IPS-18a (cell line): ENCODE measurements at regions not wholly inside any gene's neighbourhood (a gene's known extent, or its start where the extent isn't known, plus 50 kb on each side); places are given as distances from the start of the nearest gene placed in this dataset.

Experiments
- H3K27ac ChIP-seq: one replicate; pipeline ENCODE4 v1.5.1; 2013; ENCODE audit warnings: low read length
- H3K27me3 ChIP-seq: one replicate; pipeline ENCODE4 v1.6.1; 2013; ENCODE audit warnings: mild to moderate bottlenecking, low read length; ENCODE audit not compliant: control insufficient read depth, insufficient read depth
- H3K36me3 ChIP-seq: one replicate; pipeline ENCODE4 v1.6.1; 2013; ENCODE audit warnings: low read depth, low read length; ENCODE audit not compliant: control insufficient read depth
- H3K4me1 ChIP-seq: one replicate; pipeline ENCODE4 v1.6.1; 2013; ENCODE audit warnings: low read depth, low read length; ENCODE audit not compliant: control insufficient read depth
- H3K4me3 ChIP-seq: one replicate; pipeline ENCODE4 v1.5.1; 2013; ENCODE audit warnings: low read length
- H3K9ac ChIP-seq: one replicate; pipeline ENCODE4 v1.6.1; 2013; ENCODE audit warnings: mild to moderate bottlenecking, low read length, moderate library complexity
- H3K9me3 ChIP-seq: one replicate; pipeline ENCODE4 v1.6.1; 2013; ENCODE audit warnings: low read depth, low read length; ENCODE audit not compliant: control insufficient read depth

GRCh38 chr2:4684921-4685320, 981.5 kb downstream of the DCDC2C start:
- no peaks in the 10 kb centered on the region for H3K36me3 ChIP-seq
- H3K4me1 ChIP-seq = no peaks in the 10 kb centered on the region
- no peaks in the 10 kb centered on the region for H3K27me3 ChIP-seq
- H3K27ac ChIP-seq = no peak overlapping the region
- no peak overlapping the region for H3K9ac ChIP-seq
- H3K4me3 ChIP-seq = no peak overlapping the region
- no peaks in the 10 kb centered on the region for H3K9me3 ChIP-seq

GRCh38 chr2:4690913-4691312, 987.5 kb downstream of the DCDC2C start:
- Histone ChIP-seq H3K4me3 (no peak overlapping the region), H3K9ac (no peak overlapping the region), H3K36me3 (no peaks in the 10 kb centered on the region), H3K27me3 (no peaks in the 10 kb centered on the region), H3K4me1 (no peaks in the 10 kb centered on the region), H3K27ac (no peak overlapping the region), H3K9me3 (no peaks in the 10 kb centered on the region)

- Histone ChIP-seq H3K36me3 (no peaks in the 10 kb centered on the region), H3K9ac (no peak overlapping the region), H3K9me3 (no peaks in the 10 kb centered on the region)
These were observed 989.9 kb downstream of the DCDC2C start for GRCh38 chr2:4693266-4693665.

GRCh38 chr2:4695281-4695861, 992.0 kb downstream of the DCDC2C start:
- no peak overlapping the region for H3K4me3 ChIP-seq
- no peaks in the 10 kb centered on the region for H3K4me1 ChIP-seq
- H3K9ac ChIP-seq = no peak overlapping the region
- no peaks in the 10 kb centered on the region for H3K27me3 ChIP-seq
- H3K9me3 ChIP-seq = no peaks in the 10 kb centered on the region
- no peaks in the 10 kb centered on the region for H3K36me3 ChIP-seq
- H3K27ac ChIP-seq = no peak overlapping the region

More at GRCh38 chr2:4693266-4693665, 989.9 kb downstream of the DCDC2C start:
- Histone ChIP-seq H3K4me3 (no peak overlapping the region), H3K27me3 (no peaks in the 10 kb centered on the region), H3K4me1 (no peaks in the 10 kb centered on the region), H3K27ac (no peak overlapping the region)

- no peak overlapping the region for H3K4me3 ChIP-seq
- no peaks in the 10 kb centered on the region for H3K4me1 ChIP-seq
- H3K9me3 ChIP-seq = peaks cover 6% of the 10 kb centered on the region
- H3K27me3 ChIP-seq = no peaks in the 10 kb centered on the region
- H3K27ac ChIP-seq = no peak overlapping the region
- no peak overlapping the region for H3K9ac ChIP-seq
- no peaks in the 10 kb centered on the region for H3K36me3 ChIP-seq
These were observed 977.1 kb upstream of the SOX11 start for GRCh38 chr2:4715065-4715464.

- H3K4me3 ChIP-seq = no peak overlapping the region
These were observed 973.4 kb upstream of the SOX11 start for GRCh38 chr2:4718777-4719176.

GRCh38 chr2:4725618-4726017, 966.6 kb upstream of the SOX11 start:
- Histone ChIP-seq H3K27me3 (no peaks in the 10 kb centered on the region), H3K27ac (no peak overlapping the region), H3K4me3 (no peak overlapping the region), H3K4me1 (no peaks in the 10 kb centered on the region), H3K9ac (no peak overlapping the region), H3K9me3 (no peaks in the 10 kb centered on the region), H3K36me3 (no peaks in the 10 kb centered on the region)

More at GRCh38 chr2:4718777-4719176, 973.4 kb upstream of the SOX11 start:
- Histone ChIP-seq H3K9me3 (peaks cover 6% of the 10 kb centered on the region), H3K27ac (no peak overlapping the region), H3K9ac (no peak overlapping the region), H3K36me3 (no peaks in the 10 kb centered on the region), H3K4me1 (no peaks in the 10 kb centered on the region), H3K27me3 (no peaks in the 10 kb centered on the region)

- no peaks in the 10 kb centered on the region for H3K4me1 ChIP-seq
- H3K9ac ChIP-seq = no peak overlapping the region
- H3K4me3 ChIP-seq = no peak overlapping the region
These were observed 959.6 kb upstream of the SOX11 start for GRCh38 chr2:4732560-4732959.

GRCh38 chr2:4745056-4745991, 946.9 kb upstream of the SOX11 start:
- H3K4me3 ChIP-seq = no peak overlapping the region

More at GRCh38 chr2:4732560-4732959, 959.6 kb upstream of the SOX11 start:
- Histone ChIP-seq H3K36me3 (no peaks in the 10 kb centered on the region), H3K27me3 (no peaks in the 10 kb centered on the region), H3K9me3 (no peaks in the 10 kb centered on the region), H3K27ac (no peak overlapping the region)

GRCh38 chr2:4753721-4754120, 938.5 kb upstream of the SOX11 start:
- Histone ChIP-seq H3K36me3 (no peaks in the 10 kb centered on the region), H3K9ac (no peak overlapping the region), H3K27me3 (no peaks in the 10 kb centered on the region), H3K4me1 (no peaks in the 10 kb centered on the region), H3K27ac (no peak overlapping the region), H3K4me3 (no peak overlapping the region), H3K9me3 (no peaks in the 10 kb centered on the region)

More at GRCh38 chr2:4745056-4745991, 946.9 kb upstream of the SOX11 start:
- Histone ChIP-seq H3K36me3 (no peaks in the 10 kb centered on the region), H3K9me3 (no peaks in the 10 kb centered on the region), H3K27ac (no peak overlapping the region), H3K27me3 (no peaks in the 10 kb centered on the region), H3K9ac (no peak overlapping the region), H3K4me1 (no peaks in the 10 kb centered on the region)

GRCh38 chr2:4762951-4763376, 929.2 kb upstream of the SOX11 start:
- Histone ChIP-seq H3K4me1 (no peaks in the 10 kb centered on the region), H3K4me3 (no peak overlapping the region)

More at GRCh38 chr2:4762951-4763376, 929.2 kb upstream of the SOX11 start:
- Histone ChIP-seq H3K27ac (no peak overlapping the region), H3K27me3 (no peaks in the 10 kb centered on the region), H3K36me3 (no peaks in the 10 kb centered on the region), H3K9me3 (no peaks in the 10 kb centered on the region), H3K9ac (no peak overlapping the region)
